ENCODE measurements at regions not wholly inside any gene's neighbourhood (a gene's known extent, or its start where the extent isn't known, plus 50 kb on each side); places are given as distances from the start of the nearest gene placed in this dataset.

DNA sequence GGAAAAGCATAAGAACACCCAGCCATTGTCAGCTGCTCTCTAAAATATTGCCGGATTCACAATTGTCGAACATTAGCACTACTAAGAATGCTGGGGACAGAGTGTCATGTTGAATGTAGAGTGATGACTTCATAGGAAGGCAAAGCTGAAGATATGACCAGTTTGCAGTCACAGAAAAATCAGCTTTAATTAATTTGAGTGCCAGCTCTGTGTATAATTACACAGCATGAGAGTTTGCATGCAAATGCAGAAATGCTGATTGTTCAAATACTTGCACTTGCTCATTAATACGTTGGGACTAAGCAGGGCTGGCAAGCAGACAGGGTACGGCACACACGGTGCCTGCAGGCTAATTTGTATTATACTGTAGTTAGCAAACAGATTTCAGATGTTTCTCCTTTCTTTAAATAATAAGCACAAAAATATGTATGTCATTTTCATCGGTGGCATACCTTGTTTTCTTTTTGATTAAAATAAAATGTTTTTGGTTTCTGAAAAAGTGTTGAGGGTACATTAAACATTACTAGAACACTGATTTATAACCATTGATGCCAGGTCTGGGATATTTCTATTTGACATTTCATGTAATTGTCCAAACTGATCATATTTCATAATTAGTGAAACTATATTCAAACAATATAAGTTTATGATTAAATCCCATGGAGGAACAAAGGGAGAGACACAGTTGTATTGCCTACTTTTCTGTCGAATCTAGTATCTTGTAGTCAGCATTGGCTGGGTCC is 99.8 kb upstream of the ADGRL2 start:
- no peak overlapping the region for H3K4me3 ChIP-seq (ENCODE audit: low read depth, low read length)

DNA sequence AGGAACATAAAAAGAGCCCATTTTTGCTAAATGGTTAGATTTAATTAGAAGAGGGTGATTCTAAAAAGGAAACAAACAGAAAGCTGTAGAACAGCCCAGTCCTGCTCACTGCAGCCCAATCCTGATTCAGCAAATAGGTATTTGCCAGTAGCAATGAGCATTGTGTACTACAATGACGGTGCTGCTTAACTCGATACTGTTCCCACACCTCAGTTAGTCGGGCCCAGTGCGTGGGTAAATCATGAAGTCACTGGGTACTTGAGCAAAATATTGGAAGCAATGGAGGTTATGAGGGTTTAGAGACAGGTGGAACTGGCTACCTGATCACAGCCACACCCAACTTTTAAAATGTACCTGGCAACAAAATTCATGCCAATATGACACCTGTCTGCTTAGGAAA is 101.5 kb upstream of the ADGRL2 start:
- H3K4me3 ChIP-seq (ENCODE audit: low read depth, low read length): no peak overlapping the region

DNA sequence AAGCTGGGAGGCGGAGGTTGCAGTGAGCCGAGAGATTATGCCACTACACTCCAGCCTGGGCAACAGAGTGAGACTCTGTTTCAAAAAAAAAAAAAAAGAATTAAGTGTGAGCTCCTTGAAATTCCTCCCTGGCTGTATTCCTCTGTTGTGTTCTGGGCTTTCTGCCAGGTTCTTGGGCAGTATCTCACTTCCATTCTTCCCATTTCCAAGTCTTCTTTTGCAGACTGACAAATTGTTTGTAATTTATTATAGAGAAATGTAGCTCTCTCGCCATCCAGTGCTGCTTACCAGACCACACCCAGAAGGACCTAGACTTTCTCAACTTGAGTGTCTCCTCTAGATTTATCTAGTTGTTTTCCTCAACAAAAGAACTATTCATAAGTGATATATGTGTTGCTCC is 105.0 kb upstream of the ADGRL2 start:
- no peak overlapping the region for H3K4me3 ChIP-seq (ENCODE audit: low read depth, low read length)

DNA sequence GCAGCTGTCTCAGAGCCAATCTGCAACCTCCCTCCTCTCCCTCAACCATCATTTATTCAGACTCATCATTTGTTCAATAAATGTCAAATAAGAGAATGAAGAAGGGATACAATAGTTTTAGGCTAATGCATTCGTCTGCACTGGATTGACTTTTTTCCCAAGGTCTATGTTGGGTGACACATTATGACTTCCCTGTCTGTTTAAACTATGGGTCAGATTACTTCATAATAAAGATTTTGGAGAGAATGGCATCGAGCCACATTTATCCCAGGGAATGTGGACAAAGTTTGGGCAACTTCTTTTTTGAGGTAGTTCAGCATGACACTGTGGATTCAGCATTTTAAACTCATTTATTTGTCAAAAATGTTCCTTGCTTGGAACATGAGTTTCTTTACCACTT is 107.4 kb upstream of the ADGRL2 start:
- H3K4me3 ChIP-seq (ENCODE audit: low read depth, low read length): no peak overlapping the region

DNA sequence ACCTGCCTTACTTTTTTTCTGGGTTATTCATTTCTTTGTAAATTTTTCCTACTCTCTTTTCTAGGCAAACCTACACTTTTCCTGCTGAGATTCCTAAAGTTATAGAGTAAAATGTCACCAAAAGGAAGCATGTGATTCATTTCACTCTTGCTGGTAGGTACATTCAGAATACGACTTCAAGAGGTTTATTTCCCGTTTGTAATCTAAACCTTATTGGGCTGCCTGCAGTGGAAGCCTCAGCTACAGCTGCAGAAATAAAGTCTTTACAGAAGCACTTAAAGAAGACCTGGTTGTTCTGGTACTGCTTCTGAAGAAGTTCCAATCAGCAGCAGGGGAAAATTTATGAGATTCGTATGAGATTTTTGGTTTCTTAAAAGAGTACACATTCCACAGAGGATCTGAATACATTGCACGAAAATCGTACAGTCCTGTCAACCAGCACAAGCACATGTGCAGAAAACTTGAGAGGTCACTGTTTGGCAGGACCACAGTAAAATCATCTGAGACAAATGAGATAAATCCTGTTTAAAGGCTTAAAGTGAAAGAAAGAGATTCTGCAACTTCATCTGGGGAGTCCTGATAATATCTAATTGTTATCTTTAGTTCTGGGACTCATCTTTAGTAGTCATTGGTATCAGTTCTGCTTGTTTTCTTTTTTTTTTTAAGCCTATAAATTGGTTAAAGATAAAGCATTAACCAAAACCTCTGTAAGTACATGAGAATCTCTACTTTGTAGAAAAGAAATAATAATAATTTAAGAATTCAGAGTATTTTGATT is 109.9 kb upstream of the ADGRL2 start:
- no peak overlapping the region for H3K4me3 ChIP-seq (ENCODE audit: low read depth, low read length)

DNA sequence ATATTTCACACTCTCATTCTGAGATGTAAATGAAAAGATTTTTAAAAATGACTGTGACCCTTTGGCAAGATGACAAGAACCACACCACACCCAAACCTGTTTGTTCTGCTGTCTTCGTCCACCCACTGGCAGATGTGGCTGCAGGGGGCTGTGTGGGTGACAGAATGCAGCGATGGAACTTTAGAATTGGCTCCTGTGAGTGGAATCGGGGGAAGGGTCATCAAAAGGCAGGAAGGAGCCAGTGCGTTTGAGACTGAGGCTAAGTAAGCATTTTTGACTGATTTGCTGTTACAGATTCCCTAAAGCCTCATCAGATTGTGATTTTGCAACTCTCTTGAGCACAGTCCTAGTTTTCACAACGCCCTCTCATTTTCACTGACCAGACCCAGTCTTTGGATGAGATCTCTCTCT is 111.2 kb upstream of the ADGRL2 start:
- no peak overlapping the region for H3K4me3 ChIP-seq (ENCODE audit: low read depth, low read length)

DNA sequence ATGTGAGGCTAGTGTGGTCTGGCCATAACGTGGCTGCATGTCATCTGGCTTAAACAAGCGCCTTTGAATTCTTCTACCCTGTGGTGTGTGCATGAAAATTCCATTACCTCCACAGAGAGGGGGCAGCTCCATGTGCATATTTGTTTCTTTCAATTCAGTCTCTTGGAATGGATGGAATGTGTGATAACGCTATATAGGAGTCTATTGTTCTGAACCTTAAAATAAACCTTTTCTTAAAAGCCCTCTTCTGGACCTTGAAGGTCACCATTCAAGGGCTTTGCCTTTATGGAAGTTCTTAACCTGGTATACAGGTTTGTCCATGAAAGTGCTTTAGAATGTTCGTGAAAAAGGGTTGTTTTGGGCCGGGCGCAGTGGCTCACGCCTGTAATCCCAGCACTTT is 118.2 kb upstream of the ADGRL2 start:
- H3K4me3 ChIP-seq (ENCODE audit: low read depth, low read length): no peak overlapping the region

DNA sequence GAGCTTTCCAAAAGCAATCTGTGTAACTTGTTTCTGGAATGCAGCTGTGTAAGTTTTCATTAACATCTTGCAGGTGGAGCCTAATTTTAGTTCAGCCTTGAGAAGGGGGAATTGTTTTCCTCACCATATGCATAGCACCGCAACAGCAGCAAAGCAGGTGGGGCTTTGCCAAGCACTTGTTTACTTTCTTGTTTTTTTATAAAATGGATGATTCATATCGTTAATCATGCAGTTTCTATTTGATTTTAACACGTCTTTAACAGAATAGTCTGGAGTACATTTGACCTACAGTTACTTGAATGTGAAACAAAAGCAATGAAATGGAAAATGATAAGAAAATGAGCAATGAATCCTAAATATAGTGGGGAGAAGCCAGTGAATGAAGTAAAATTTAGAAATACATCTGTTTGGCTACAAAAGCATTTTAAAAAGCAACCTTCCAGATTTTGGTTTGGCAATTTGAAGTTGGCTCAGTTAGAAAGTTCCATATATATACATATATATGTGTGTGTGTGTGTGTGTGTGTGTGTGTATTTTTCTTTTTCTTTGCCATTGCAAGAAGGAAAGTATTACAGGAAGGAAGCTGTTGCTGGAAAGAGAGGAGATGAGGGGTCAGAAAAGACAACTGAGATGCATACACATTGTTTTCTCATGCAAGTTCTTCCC is 119.0 kb upstream of the ADGRL2 start:
- H3K4me3 ChIP-seq (ENCODE audit: low read depth, low read length): no peak overlapping the region

DNA sequence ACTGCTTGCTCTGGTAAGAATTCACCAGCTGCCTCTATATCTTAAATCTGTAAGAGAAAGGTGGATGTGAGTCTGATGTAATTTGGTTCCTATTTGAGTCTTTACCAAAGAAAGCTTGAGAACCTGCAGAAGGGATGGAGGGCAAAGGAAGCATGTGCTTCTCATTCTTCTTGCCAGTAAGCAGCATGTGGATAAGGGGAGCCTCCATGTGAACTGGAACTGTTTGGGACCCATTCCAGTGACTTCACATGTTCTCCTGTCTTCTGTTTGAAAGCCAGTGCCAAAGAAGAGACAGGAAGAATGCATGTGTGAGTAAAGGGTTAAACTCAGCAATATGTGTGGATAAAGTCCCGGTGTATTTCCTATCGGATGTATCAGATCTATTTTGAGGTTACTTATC is 119.6 kb upstream of the ADGRL2 start:
- no peak overlapping the region for H3K4me3 ChIP-seq (ENCODE audit: low read depth, low read length)

DNA sequence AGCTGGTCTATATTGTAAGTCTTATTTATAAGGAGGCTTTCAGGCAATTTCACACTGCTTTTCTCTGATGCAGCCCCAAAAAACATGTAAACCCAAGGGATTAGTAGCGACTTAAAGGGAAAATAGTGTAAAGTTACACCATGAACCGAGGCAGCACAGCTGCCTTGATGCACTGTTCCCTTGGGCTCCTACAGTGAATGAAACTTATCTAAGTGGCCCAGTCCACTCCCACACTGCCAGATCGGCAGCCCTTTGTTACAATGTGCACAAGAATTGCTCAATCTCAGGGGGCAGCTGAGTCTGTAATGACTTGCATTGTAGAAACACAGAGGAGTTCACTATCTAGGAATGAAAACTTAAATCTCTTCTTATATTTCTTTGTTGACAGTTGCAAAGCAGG is 120.8 kb upstream of the ADGRL2 start:
- H3K4me3 ChIP-seq (ENCODE audit: low read depth, low read length): no peak overlapping the region

DNA sequence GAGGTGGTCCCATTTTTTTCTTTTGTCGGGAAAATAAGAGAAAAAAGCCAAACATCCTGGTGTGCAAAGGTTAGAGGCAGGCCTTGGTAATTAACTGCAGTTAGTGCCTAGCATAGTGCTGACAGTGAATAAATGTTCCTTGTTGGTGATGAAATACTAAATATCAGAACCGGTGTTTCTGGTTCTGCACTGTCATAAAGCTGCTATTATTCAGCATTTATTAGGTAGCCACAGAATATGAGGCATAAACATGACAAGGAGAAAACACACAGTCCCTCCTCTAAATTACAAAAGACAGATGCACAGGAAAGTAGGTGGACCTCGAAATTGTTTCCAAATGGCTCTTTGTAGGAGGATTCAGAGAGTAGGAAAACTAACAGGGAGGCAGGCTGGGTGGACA is 122.0 kb upstream of the ADGRL2 start:
- H3K4me3 ChIP-seq (ENCODE audit: low read depth, low read length): no peak overlapping the region

DNA sequence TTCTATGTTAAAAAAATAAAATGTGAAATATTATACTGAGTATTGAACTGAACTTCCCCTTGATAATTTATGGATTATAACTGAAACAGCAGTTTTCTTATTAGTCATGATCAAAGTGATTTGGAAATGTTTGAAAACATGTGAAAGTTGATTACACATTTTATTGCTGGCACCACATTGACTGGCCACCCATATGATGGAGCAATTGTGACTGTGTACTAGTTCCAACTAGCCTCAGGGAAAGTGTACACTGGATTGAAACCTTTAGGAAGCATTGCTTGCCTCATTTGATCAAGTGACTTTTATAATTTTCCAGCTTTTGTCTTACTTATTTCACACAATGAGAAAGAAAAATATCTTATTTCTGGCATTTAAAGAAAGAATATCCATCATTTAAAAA is 128.0 kb upstream of the ADGRL2 start:
- no peak overlapping the region for H3K4me3 ChIP-seq (ENCODE audit: low read depth, low read length)

DNA sequence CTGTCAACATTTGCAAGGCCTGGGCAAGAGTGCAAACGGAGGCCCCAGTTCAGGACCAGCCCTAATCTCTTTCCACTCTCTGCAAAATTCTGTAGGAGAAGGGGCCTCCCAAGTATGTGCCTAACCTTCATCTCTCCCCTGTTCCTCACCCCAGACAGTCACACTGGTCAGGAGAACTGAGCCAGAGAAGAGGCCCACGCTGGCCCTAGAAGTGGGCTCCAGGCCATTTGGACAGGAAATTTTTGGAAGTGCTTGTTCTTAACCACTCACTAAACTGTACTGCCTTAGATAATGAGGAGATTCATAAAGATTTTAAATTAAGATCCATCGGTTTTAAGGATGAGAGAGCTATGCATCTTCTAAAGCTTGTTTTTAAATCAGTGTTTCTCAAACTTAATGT is 129.7 kb upstream of the ADGRL2 start:
- no peak overlapping the region for H3K4me3 ChIP-seq (ENCODE audit: low read depth, low read length)

DNA sequence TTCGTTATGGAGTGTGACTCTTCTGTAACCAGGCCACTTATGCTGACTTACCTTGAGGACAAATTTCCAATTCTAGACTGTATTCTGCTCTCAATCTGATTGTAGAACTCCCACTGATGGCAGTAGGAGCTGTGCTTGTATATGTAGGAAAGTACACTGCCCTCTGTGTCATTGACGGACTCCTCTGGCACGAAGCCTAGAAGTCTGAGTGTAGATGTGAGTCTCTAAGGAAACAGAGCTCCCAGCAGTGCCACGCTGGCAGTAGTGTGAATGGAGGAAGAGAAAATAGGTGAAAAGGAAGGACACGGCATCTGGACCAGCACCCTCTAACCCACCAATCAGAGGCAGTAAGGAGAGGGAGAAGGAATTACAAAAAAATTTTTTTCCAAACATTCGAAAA is 130.4 kb upstream of the ADGRL2 start:
- no peak overlapping the region for H3K4me3 ChIP-seq (ENCODE audit: low read depth, low read length)

DNA sequence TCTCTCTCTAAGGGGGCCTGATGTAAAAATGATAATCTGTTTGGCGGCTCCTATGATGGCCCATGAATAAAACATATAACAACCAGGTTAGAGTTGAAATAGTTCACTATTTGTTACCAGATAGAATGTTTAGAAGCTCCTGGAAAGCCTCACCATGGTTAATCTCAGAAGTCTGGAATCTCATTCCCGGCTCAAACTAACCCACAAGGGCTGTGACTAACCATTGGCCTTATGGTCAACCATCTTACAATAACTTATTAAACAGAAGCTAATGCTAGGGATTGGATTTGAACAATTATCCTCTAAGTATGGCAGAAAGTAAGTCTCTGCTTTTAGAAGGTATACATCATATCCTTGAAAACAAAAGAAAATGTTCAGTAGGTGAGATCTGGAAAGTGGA is 134.1 kb upstream of the ADGRL2 start:
- H3K4me3 ChIP-seq (ENCODE audit: low read depth, low read length): no peak overlapping the region

DNA sequence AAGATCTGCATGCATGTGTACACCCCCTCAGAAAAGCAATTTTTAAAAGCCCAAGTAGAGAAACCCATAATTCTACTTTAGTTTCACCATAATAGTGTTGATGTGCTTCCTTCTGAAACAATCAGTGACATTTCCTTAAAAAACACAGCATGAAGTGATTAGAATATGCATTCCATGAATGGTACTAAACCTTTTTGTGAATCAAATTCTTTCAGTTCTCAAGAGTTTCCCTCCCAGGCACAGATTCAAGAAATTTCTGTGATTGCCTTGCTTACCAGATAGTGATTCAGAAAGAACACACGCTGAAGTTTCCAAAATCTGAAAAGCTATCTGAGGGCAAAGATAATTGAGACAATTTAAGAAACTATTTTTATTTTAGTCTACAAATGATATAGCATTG is 136.4 kb upstream of the ADGRL2 start:
- H3K4me3 ChIP-seq (ENCODE audit: low read depth, low read length): no peak overlapping the region

DNA sequence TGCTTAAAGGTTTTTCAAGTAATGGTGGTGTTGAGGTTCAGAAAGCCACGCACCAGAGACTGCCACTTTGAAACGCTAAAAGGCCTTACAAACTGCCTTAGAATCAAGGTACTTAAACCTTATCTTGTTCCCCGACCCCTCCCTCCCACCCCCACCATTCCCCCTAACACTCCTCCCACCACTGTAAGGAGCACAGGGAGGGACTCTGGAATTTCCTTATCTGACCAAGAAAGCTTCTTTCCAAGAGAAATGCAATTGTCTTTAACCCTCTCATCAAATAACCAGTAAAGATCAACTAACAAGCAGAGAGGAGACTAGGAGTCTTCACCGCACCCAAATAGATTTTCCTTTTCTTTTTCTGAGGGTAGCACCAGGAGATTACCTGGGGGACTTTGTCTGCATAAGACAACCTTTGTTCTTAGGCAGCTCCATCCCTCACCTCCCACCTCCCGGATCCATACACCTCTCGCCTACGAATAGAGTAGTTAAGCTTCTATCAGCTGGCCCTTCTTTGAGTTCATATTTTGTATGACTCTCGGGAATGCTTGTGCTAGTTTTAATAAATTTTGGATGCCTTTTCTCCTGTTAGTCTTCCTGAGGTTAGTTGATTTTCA is 137.7 kb upstream of the ADGRL2 start:
- no peak overlapping the region for H3K4me3 ChIP-seq (ENCODE audit: low read depth, low read length)

DNA sequence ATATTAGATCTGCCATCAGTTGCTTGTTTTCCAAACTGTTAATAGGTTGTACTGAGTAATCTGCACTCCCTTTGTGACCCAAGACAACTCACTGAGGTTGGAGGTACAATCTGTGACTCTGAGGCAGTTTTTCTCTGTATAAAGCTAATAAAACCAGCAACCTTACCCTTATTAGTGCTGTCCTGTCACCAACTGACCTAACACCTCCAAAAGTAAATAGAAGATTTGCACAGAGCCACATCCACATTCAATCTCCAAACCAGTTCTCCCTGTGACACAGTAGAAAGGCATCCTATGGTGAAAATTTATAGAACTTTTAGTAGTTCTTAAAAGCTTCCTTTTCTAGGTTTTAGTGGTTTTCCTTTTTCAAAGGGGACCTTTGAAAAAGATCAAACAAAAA is 140.4 kb upstream of the ADGRL2 start:
- H3K4me3 ChIP-seq (ENCODE audit: low read depth, low read length): no peak overlapping the region

DNA sequence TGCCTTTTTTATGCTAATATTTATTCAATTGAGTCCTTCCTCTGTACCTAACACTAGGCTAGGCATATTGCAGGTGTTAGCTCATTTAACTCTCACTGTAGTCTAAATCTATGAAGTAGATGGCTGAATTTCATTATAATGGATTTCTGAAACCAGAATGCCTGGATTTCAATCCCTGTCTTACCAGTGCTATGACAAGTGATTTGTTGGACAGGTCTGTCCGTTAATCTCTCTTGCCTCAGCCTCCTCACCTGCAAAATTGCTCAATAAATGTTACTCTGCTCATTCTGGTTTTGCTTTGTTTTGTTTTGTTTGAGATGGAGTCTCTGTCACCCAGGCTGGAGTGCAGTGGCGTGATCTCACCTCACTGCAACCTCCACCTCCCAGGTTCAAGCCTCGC is 146.1 kb upstream of the ADGRL2 start:
- H3K4me3 ChIP-seq (ENCODE audit: low read depth, low read length): no peak overlapping the region

DNA sequence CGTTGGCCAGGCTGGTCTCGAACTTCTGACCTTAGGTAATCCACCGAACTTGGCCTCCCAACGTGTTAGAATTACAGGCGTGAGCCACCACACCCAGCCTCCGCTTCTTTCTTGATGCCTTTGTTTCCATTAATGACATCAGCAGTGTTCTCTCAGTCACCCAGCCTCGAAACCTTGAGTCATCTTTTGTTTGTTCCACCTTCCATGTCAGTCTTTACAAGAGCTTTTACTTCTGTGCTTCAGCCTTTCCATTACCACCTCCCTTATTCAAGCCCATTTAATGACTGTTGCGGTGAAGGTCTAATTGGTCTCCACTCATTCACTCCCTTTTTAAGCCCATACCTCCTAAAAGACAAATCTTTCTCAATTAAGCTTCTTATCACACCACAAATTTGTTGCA is 146.6 kb upstream of the ADGRL2 start:
- no peak overlapping the region for H3K4me3 ChIP-seq (ENCODE audit: low read depth, low read length)

DNA sequence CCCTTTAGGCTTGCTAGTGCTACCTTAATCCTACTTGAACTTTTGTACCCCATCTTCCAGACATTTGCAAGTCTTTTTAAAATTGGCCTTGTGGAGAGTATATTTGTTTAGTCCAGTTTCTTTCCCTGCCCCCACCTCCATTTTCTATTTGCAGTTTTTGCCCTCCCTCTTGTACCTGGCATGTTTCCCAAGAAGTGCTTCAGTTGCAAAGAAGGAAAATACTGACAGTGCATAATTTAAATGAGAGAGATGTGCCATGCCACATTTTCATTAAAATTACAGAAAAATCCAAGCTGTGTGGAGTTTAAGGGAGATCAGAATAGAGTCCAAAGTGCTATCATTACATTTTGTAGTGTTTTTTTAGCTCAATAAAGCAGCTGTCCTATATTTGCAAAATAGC is 150.0 kb upstream of the ADGRL2 start:
- H3K4me3 ChIP-seq (ENCODE audit: low read depth, low read length): no peak overlapping the region

DNA sequence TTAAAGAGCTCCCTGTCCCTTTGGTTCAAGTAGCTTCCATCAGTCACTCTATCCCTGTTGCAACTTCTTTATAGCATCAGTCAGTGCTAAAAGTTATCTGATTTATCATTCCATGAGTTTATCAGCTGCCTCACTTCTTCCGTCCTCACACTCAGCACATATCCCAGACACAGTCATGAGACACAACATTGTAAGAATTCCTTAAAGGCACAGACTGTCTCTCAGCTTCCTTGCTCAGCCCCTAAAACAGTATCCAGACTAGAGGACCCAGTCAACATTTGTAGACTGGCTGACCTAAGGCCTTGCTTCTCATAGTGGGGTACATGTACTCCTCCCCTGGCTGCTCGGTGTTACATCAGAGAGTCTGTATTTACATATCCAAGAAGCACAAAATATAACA is 164.9 kb upstream of the ADGRL2 start:
- no peak overlapping the region for H3K4me3 ChIP-seq (ENCODE audit: low read depth, low read length)

Measured in iPS-11a (cell line).